Neural crest cell (in vitro differentiated cells): ENCODE measurements at regions not wholly inside any gene's neighbourhood (a gene's known extent, or its start where the extent isn't known, plus 50 kb on each side); places are given as distances from the start of the nearest gene placed in this dataset.

Source experiments
- DNase-seq: peaks from one replicate; pipeline ENCODE4 v3.0.0; 2021; ENCODE audit warnings: low read depth, mixed read lengths, low spot score
- H3K27ac Mint-ChIP-seq: one replicate; pipeline ENCODE4 v1.8.0; 2021; ENCODE audit warnings: mild to moderate bottlenecking, mixed read lengths; ENCODE audit not compliant: unreplicated experiment
- H3K27me3 Mint-ChIP-seq: 2 replicates; pipeline ENCODE4 v1.8.0; 2021; ENCODE audit warnings: low read depth, mild to moderate bottlenecking, mixed read lengths
- H3K36me3 Mint-ChIP-seq: 2 replicates; pipeline ENCODE4 v1.8.0; 2021; ENCODE audit warnings: low read depth, mild to moderate bottlenecking, mixed read lengths
- H3K4me1 Mint-ChIP-seq: 2 replicates; pipeline ENCODE4 v1.8.0; 2021; ENCODE audit warnings: mixed read lengths
- H3K4me3 Mint-ChIP-seq: one replicate; pipeline ENCODE4 v1.8.0; 2021; ENCODE audit warnings: mild to moderate bottlenecking, mixed read lengths
- H3K9me3 Mint-ChIP-seq: 2 replicates; pipeline ENCODE4 v1.8.0; 2021; ENCODE audit warnings: mixed read lengths
- CTCF ChIP-seq: fragments of 200-600 bp; sonication (generic); conservative IDR thresholded peaks from 2 replicates; pipeline ENCODE4 v1.5.0; 2021; ENCODE audit warnings: antibody characterized with exemption, mild to moderate bottlenecking

GRCh38 chr1:78229344-78229743, 183.6 kb downstream of the GIPC2 start:
- peaks cover 16% of the 10 kb centered on the region for H3K27me3 Mint-ChIP-seq
- no peak for DNase-seq
- H3K27ac Mint-ChIP-seq = no peak overlapping the region
- no peak for TF ChIP-seq CTCF
- H3K4me1 Mint-ChIP-seq = no peaks in the 10 kb centered on the region
- H3K36me3 Mint-ChIP-seq = no peaks in the 10 kb centered on the region
- no peaks in the 10 kb centered on the region for H3K9me3 Mint-ChIP-seq
- no peak overlapping the region for H3K4me3 Mint-ChIP-seq

GRCh38 chr1:78231477-78231876, 185.7 kb downstream of the GIPC2 start:
- H3K36me3 Mint-ChIP-seq = no peaks in the 10 kb centered on the region
- no peak overlapping the region for H3K27ac Mint-ChIP-seq
- H3K4me1 Mint-ChIP-seq = no peaks in the 10 kb centered on the region
- peaks cover 22% of the 10 kb centered on the region for H3K27me3 Mint-ChIP-seq
- DNase-seq = no peak
- no peak overlapping the region for H3K4me3 Mint-ChIP-seq
- H3K9me3 Mint-ChIP-seq = no peaks in the 10 kb centered on the region
- no peak for TF ChIP-seq CTCF

GRCh38 chr1:78231894-78232293, 186.1 kb downstream of the GIPC2 start:
- no peak for DNase-seq
- Mint-ChIP-seq H3K27ac (no peak overlapping the region), H3K36me3 (no peaks in the 10 kb centered on the region), H3K4me1 (no peaks in the 10 kb centered on the region), H3K27me3 (peaks cover 24% of the 10 kb centered on the region), H3K9me3 (peaks cover 2% of the 10 kb centered on the region), H3K4me3 (no peak overlapping the region)
- no peak for TF ChIP-seq CTCF

- Mint-ChIP-seq H3K36me3 (no peaks in the 10 kb centered on the region), H3K9me3 (peaks cover 3% of the 10 kb centered on the region), H3K27ac (no peak overlapping the region), H3K27me3 (peaks cover 25% of the 10 kb centered on the region), H3K4me1 (no peaks in the 10 kb centered on the region), H3K4me3 (no peak overlapping the region)
- DNase-seq = no peak
- no peak for TF ChIP-seq CTCF
These were observed 186.9 kb downstream of the GIPC2 start for GRCh38 chr1:78232630-78233029.

- H3K27ac Mint-ChIP-seq = no peak overlapping the region
- H3K4me3 Mint-ChIP-seq = no peak overlapping the region
- no peaks in the 10 kb centered on the region for H3K36me3 Mint-ChIP-seq
- H3K27me3 Mint-ChIP-seq = peaks cover 25% of the 10 kb centered on the region
- DNase-seq = no peak
- H3K4me1 Mint-ChIP-seq = no peaks in the 10 kb centered on the region
- peaks cover 9% of the 10 kb centered on the region for H3K9me3 Mint-ChIP-seq
- no peak for TF ChIP-seq CTCF
These were observed 188.7 kb downstream of the GIPC2 start for GRCh38 chr1:78234496-78234895.

- peaks cover 9% of the 10 kb centered on the region for H3K9me3 Mint-ChIP-seq
- H3K4me1 Mint-ChIP-seq = no peaks in the 10 kb centered on the region
- H3K36me3 Mint-ChIP-seq = no peaks in the 10 kb centered on the region
- H3K27me3 Mint-ChIP-seq = peaks cover 25% of the 10 kb centered on the region
- H3K4me3 Mint-ChIP-seq = no peak overlapping the region
- H3K27ac Mint-ChIP-seq = no peak overlapping the region
- TF ChIP-seq CTCF = no peak
- no peak for DNase-seq
These were observed 190.9 kb downstream of the GIPC2 start for GRCh38 chr1:78236716-78237115.
